ENCODE measurements at regions not wholly inside any gene's neighbourhood (a gene's known extent, or its start where the extent isn't known, plus 50 kb on each side); places are given as distances from the start of the nearest gene placed in this dataset.

- DNase-seq (ENCODE audit: low read depth, low spot score) (no peak), ATAC-seq (no peak), FAIRE-seq (no peak)
- Histone ChIP-seq H3K4me2 (ENCODE audit: control insufficient read depth, insufficient read depth) (no peak overlapping the region), H3K36me3 (ENCODE audit: control insufficient read depth in 2 of 2, insufficient read depth in 2 of 2, low read length in 1 of 2) (no peaks in the 10 kb centered on the region), H3K9ac (ENCODE audit: control insufficient read depth, insufficient read depth, low read length) (no peak overlapping the region), H3K79me2 (ENCODE audit: control insufficient read depth, insufficient read depth, low read length) (no peaks in the 10 kb centered on the region), H3K9me3 (replicated peaks; ENCODE audit: control insufficient read depth, insufficient read depth, low read length) (peaks cover 2% of the 10 kb centered on the region; the same call in 2 of the 3 replicates), H2AFZ (ENCODE audit: control insufficient read depth, low read depth, low read length) (no peak overlapping the region), H3K27me3 (replicated peaks in 1 of 2; ENCODE audit: control insufficient read depth in 2 of 2, insufficient read depth in 2 of 2, low read length in 1 of 2) (no peaks in the 10 kb centered on the region), H3K4me3 (no peak overlapping the region), H3K27ac (ENCODE audit: control insufficient read depth, insufficient read depth) (no peak overlapping the region), H3K4me1 (ENCODE audit: control insufficient read depth, insufficient read depth, low read length) (no peaks in the 10 kb centered on the region), H4K20me1 (ENCODE audit: control insufficient read depth, insufficient read depth) (no peaks in the 10 kb centered on the region)
- POLR2A ChIA-PET: no interaction called here
- intact Hi-C loops (cut with micrococcal nuclease; ENCODE audit: unreplicated experiment) (loop anchor here (10.0 kb wide), 1 partner anchor 493 kb away; no protein-coding TSS in a partner anchor), in situ Hi-C loops (cut with MboI) (loop anchor here (25.0 kb wide), 1 partner anchor 696 kb away; no protein-coding TSS in a partner anchor)
- WGBS (ENCODE audit: insufficient coverage, insufficient replicate concordance, low lambda C conversion rate, missing lambda C conversion rate): 0% methylated on average over 1 of the region's 1 CpG
- no TSS peak for BruUV-seq (replicated peaks)
- RAD21 ChIA-PET (ENCODE audit: unreplicated experiment): no interaction called here
- CTCF ChIA-PET: no interaction called here
- TF ChIP-seq ZNF24 (IDR thresholded peaks at IDR 0.05) (no peak), POLR2AphosphoS5 (IDR thresholded peaks at IDR 0.05; ENCODE audit: low read length) (no peak), CHD4 (IDR thresholded peaks at IDR 0.05) (no peak), ASH2L (IDR thresholded peaks at IDR 0.05; ENCODE audit: borderline replicate concordance, low read depth) (no peak), CEBPB (IDR thresholded peaks at IDR 0.05; ENCODE audit: borderline replicate concordance in 1 of 2, low read depth in 2 of 2, low read length in 2 of 2) (no peak), HDGF (IDR thresholded peaks at IDR 0.05) (no peak), TAF1 (IDR thresholded peaks at IDR 0.05; ENCODE audit: borderline replicate concordance, low read depth, low read length) (no peak), CUX1 (IDR thresholded peaks at IDR 0.05; ENCODE audit: insufficient replicate concordance, low read depth, low read length) (no peak), ZNF622 (IDR thresholded peaks at IDR 0.05) (no peak), CHD2 (IDR thresholded peaks at IDR 0.05; ENCODE audit: borderline replicate concordance, low read depth, low read length) (no peak), DPF2 (IDR thresholded peaks at IDR 0.05) (no peak), ATF2 (IDR thresholded peaks at IDR 0.05; ENCODE audit: low read length) (no peak), PML (IDR thresholded peaks at IDR 0.05; ENCODE audit: low read length) (no peak), SIN3A (IDR thresholded peaks at IDR 0.05; ENCODE audit: low read depth, low read length) (no peak), ZBTB40 (IDR thresholded peaks at IDR 0.05; ENCODE audit: borderline replicate concordance) (no peak), SRF (IDR thresholded peaks at IDR 0.05; ENCODE audit: low read depth in 2 of 2, low read length in 2 of 2) (no peak)
- SMC1A ChIA-PET (ENCODE audit: uncharacterized antibody, unreplicated experiment): interaction anchor here (1.2 kb wide), 1 partner anchor 13 kb away, joined by 3 read pairs; no protein-coding TSS in a partner anchor
These were observed 193.2 kb downstream of the PDCD6IP start for GRCh38 chr3:33991673-33992072.
